ENCODE measurements at regions not wholly inside any gene's neighbourhood (a gene's known extent, or its start where the extent isn't known, plus 50 kb on each side); places are given as distances from the start of the nearest gene placed in this dataset.

- peaks cover 2 to 29% of the 10 kb centered on the region in 2 experiments; a peak in 3 of 5 replicates for H3K27me3 ChIP-seq (ENCODE audit: control insufficient read depth in 1 of 2, insufficient read depth in 2 of 2, low read length in 2 of 2)
- no peak overlapping the region for H2AFZ ChIP-seq (ENCODE audit: low read length)
- H3K79me2 ChIP-seq (ENCODE audit: insufficient read depth, low read length) = no peaks in the 10 kb centered on the region
- POLR2A ChIA-PET = no interaction called here
- FAIRE-seq (no peak), DNase-seq (ENCODE audit: low spot score) (no peak), ATAC-seq (no peak)
- no peaks in the 10 kb centered on the region for H3K36me3 ChIP-seq (replicated peaks in 1 of 2; ENCODE audit: control insufficient read depth in 1 of 2, insufficient read depth in 2 of 2, low read length in 2 of 2)
- H3K4me3 ChIP-seq (replicated peaks in 1 of 3; ENCODE audit: insufficient read depth in 1 of 3, low read depth in 2 of 3, low read length in 3 of 3) = no peak overlapping the region
- H3K9ac ChIP-seq (ENCODE audit: insufficient read depth, low read depth, low read length) = no peak overlapping the region
- intact Hi-C loops (cut with micrococcal nuclease; ENCODE audit: unreplicated experiment) (no loop called here), in situ Hi-C loops (cut with HindIII; ENCODE audit: extremely low pct_ligation_motif_present, low pct_unique_long_range_greater_than_20kb) (no loop called here)
- TF ChIP-seq ZNF234 (CRISPR knock-in tag; conservative IDR thresholded peaks at IDR 0.05) = no peak
- no peak for TF ChIP-seq POLR2G (IDR thresholded peaks at IDR 0.05; ENCODE audit: low read depth, low read length)
- no peak for TF ChIP-seq YEATS4 (CRISPR knock-in tag; IDR thresholded peaks at IDR 0.05; ENCODE audit: borderline replicate concordance)
- H3K4me2 ChIP-seq (ENCODE audit: low read depth, low read length) = no peak overlapping the region
- H3K27ac ChIP-seq (ENCODE audit: extremely low read length, insufficient read depth, low read length) = no peak overlapping the region
- 37% methylated on average over 5 of the region's 9 CpGs for WGBS (ENCODE audit: low lambda C conversion rate)
- H4K20me1 ChIP-seq (ENCODE audit: insufficient read depth, low read length) = no peaks in the 10 kb centered on the region
- BruUV-seq (replicated peaks) = no TSS peak
- CTCF ChIA-PET (ENCODE audit: low intra/inter-chr PET ratio, low total read pairs) = no interaction called here
- H3K4me1 ChIP-seq (ENCODE audit: insufficient read depth, low read length) = no peaks in the 10 kb centered on the region
- H3K9me3 ChIP-seq (ENCODE audit: low read length) = no peaks in the 10 kb centered on the region
These were observed 844.0 kb downstream of the TBC1D22A start for GRCh38 chr22:47606426-47606825.

GRCh38 chr22:47605886-47606285 is 843.4 kb downstream of the TBC1D22A start:
- no peaks in the 10 kb centered on the region for H3K4me1 ChIP-seq (ENCODE audit: insufficient read depth, low read length)
- FAIRE-seq = no peak
- H3K9me3 ChIP-seq (ENCODE audit: low read length) = no peaks in the 10 kb centered on the region
- no peak overlapping the region for H3K9ac ChIP-seq (ENCODE audit: insufficient read depth, low read depth, low read length)
- POLR2A ChIA-PET = no interaction called here
- no peak overlapping the region for H3K4me2 ChIP-seq (ENCODE audit: low read depth, low read length)
- peaks cover 2 to 29% of the 10 kb centered on the region in 2 experiments; a peak in 3 of 5 replicates for H3K27me3 ChIP-seq (ENCODE audit: control insufficient read depth in 1 of 2, insufficient read depth in 2 of 2, low read length in 2 of 2)
- no peak for ATAC-seq
- in situ Hi-C loops (cut with HindIII; ENCODE audit: extremely low pct_ligation_motif_present, low pct_unique_long_range_greater_than_20kb) = no loop called here
- CTCF ChIA-PET (ENCODE audit: low intra/inter-chr PET ratio, low total read pairs) = no interaction called here
- 0% methylated on average over 4 of the region's 5 CpGs for WGBS (ENCODE audit: low lambda C conversion rate)
- no peaks in the 10 kb centered on the region for H3K36me3 ChIP-seq (replicated peaks in 1 of 2; ENCODE audit: control insufficient read depth in 1 of 2, insufficient read depth in 2 of 2, low read length in 2 of 2)
- no peak overlapping the region for H3K27ac ChIP-seq (ENCODE audit: extremely low read length, insufficient read depth, low read length)
- DNase-seq (ENCODE audit: low spot score) = no peak
- no peaks in the 10 kb centered on the region for H3K79me2 ChIP-seq (ENCODE audit: insufficient read depth, low read length)
- H3K4me3 ChIP-seq (replicated peaks in 1 of 3; ENCODE audit: insufficient read depth in 1 of 3, low read depth in 2 of 3, low read length in 3 of 3) = no peak overlapping the region
- H4K20me1 ChIP-seq (ENCODE audit: insufficient read depth, low read length) = no peaks in the 10 kb centered on the region
- intact Hi-C loops (cut with micrococcal nuclease; ENCODE audit: unreplicated experiment) = no loop called here
- H2AFZ ChIP-seq (ENCODE audit: low read length) = no peak overlapping the region
- no peak for TF ChIP-seq USF2 (IDR thresholded peaks at IDR 0.05; ENCODE audit: low read depth, low read length)
- no peak for TF ChIP-seq USF2 (CRISPR knock-in tag; IDR thresholded peaks at IDR 0.05; ENCODE audit: borderline replicate concordance)
- TF ChIP-seq ZSCAN31 (CRISPR knock-in tag; IDR thresholded peaks at IDR 0.05; ENCODE audit: low read depth) = no peak
- no peak for TF ChIP-seq ZSCAN22 (CRISPR knock-in tag; IDR thresholded peaks at IDR 0.05)
- no peak for TF ChIP-seq ZBTB38 (CRISPR knock-in tag; IDR thresholded peaks at IDR 0.05)
- TF ChIP-seq NR2F2 (IDR thresholded peaks at IDR 0.05; ENCODE audit: borderline replicate concordance, low read depth) = no peak
- no peak for TF ChIP-seq DMAP1 (CRISPR knock-in tag; IDR thresholded peaks at IDR 0.05)
- TF ChIP-seq ZNF124 (CRISPR knock-in tag; IDR thresholded peaks at IDR 0.05) = no peak
- no peak for TF ChIP-seq IRF2 (CRISPR knock-in tag; IDR thresholded peaks at IDR 0.05)
- no peak for TF ChIP-seq ZNF652 (CRISPR knock-in tag; IDR thresholded peaks at IDR 0.05; ENCODE audit: borderline replicate concordance, low read depth)
- no peak for TF ChIP-seq ZNF3 (CRISPR knock-in tag; IDR thresholded peaks at IDR 0.05)
- BruUV-seq (replicated peaks) = no TSS peak

Data from HepG2 (cell line).